G401.6 (cell line): ENCODE measurements at regions not wholly inside any gene's neighbourhood (a gene's known extent, or its start where the extent isn't known, plus 50 kb on each side); places are given as distances from the start of the nearest gene placed in this dataset.
"Not testable (repeated sequence)": the region's sequence is repeated elsewhere in the genome, so short reads cannot be mapped to it uniquely, and the experiment has no call there.

Experiments
- FAIRE-seq: peaks from 2 replicates; lab custom pipeline; 2012; peaks lifted over from hg19 to GRCh38; lab: Jason Lieb, UNC

GRCh38 chr5:89723907-89724306 is 685.6 kb downstream of the CETN3 start:
- no peak for FAIRE-seq

- FAIRE-seq = no peak
These were observed 687.0 kb downstream of the CETN3 start for GRCh38 chr5:89722538-89722937.

- no peak for FAIRE-seq
These were observed 687.6 kb downstream of the CETN3 start for GRCh38 chr5:89721931-89722330.

- FAIRE-seq = no peak
These were observed 688.2 kb downstream of the CETN3 start for GRCh38 chr5:89721353-89721752.

- FAIRE-seq = no peak
These were observed 697.3 kb downstream of the CETN3 start for GRCh38 chr5:89712134-89712700.

- FAIRE-seq = no peak
These were observed 698.0 kb downstream of the CETN3 start for GRCh38 chr5:89711526-89711925.

- FAIRE-seq = no peak
These were observed 699.5 kb downstream of the CETN3 start for GRCh38 chr5:89710006-89710405.

- FAIRE-seq = no peak
These were observed 701.7 kb downstream of the CETN3 start for GRCh38 chr5:89707891-89708290.

- no peak for FAIRE-seq
These were observed 702.8 kb downstream of the CETN3 start for GRCh38 chr5:89706731-89707130.

GRCh38 chr5:89703817-89704216 is 705.7 kb downstream of the CETN3 start:
- no peak for FAIRE-seq

GRCh38 chr5:89698028-89698427 is 711.5 kb downstream of the CETN3 start:
- FAIRE-seq = no peak

- FAIRE-seq = no peak
These were observed 712.0 kb downstream of the CETN3 start for GRCh38 chr5:89697581-89697980.

GRCh38 chr5:89695371-89695770 is 714.2 kb downstream of the CETN3 start:
- no peak for FAIRE-seq

GRCh38 chr5:89694026-89694550 is 715.5 kb downstream of the CETN3 start:
- FAIRE-seq = no peak

GRCh38 chr5:89690331-89690730 is 719.2 kb downstream of the CETN3 start:
- no peak for FAIRE-seq

GRCh38 chr5:89686081-89686765 is 723.3 kb downstream of the CETN3 start:
- FAIRE-seq = no peak

GRCh38 chr5:89676634-89677033 is 732.9 kb downstream of the CETN3 start:
- no peak for FAIRE-seq

- FAIRE-seq = no peak
These were observed 736.5 kb downstream of the CETN3 start for GRCh38 chr5:89673019-89673418.

GRCh38 chr5:89668821-89669220 is 740.7 kb downstream of the CETN3 start:
- FAIRE-seq = no peak

GRCh38 chr5:89662499-89662898 is 747.1 kb downstream of the CETN3 start:
- no peak for FAIRE-seq

GRCh38 chr5:89638871-89639270 is 755.9 kb upstream of the MEF2C start:
- no peak for FAIRE-seq

GRCh38 chr5:89634176-89634575 is 751.2 kb upstream of the MEF2C start:
- not testable (repeated sequence) for FAIRE-seq

GRCh38 chr5:89630064-89630463 is 747.1 kb upstream of the MEF2C start:
- FAIRE-seq = not testable (repeated sequence)
